ENCODE measurements at regions not wholly inside any gene's neighbourhood (a gene's known extent, or its start where the extent isn't known, plus 50 kb on each side); places are given as distances from the start of the nearest gene placed in this dataset.
"Not testable (repeated sequence)": the region's sequence is repeated elsewhere in the genome, so short reads cannot be mapped to it uniquely, and the experiment has no call there.

DNA sequence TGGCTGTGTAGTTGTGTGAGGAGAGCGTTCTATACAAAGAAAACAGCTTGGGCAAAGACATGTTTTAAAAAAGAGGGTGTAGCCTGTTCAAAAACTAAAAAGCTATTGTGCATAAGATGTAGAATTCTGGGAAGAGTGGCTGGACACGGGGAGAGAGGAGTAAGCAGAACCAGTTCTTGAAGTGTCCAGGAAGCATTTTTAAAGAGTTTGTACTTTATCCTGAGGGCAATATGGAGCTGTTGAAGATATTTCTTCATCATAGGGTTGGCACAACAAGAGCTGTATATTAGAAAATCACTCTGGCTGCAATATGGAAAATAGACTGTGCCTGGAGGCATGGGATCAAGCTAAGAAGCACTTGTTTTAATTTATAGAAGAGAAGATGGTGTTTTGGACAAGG lies 458.9 kb upstream of the LMO3 start:
- H3K36me3 Mint-ChIP-seq, result no peaks in the 10 kb centered on the region
- H3K27ac Mint-ChIP-seq, result no peak overlapping the region
- DNase-seq (no peak), ATAC-seq (no peak)
- H3K4me3 Mint-ChIP-seq, result no peak overlapping the region
- no peaks in the 10 kb centered on the region for H3K4me1 Mint-ChIP-seq
- H3K9me3 Mint-ChIP-seq (ENCODE audit: low read depth), result peaks cover 14% of the 10 kb centered on the region
- CTCF ChIA-PET, result no interaction called here
- H3K27me3 Mint-ChIP-seq, result no peaks in the 10 kb centered on the region

DNA sequence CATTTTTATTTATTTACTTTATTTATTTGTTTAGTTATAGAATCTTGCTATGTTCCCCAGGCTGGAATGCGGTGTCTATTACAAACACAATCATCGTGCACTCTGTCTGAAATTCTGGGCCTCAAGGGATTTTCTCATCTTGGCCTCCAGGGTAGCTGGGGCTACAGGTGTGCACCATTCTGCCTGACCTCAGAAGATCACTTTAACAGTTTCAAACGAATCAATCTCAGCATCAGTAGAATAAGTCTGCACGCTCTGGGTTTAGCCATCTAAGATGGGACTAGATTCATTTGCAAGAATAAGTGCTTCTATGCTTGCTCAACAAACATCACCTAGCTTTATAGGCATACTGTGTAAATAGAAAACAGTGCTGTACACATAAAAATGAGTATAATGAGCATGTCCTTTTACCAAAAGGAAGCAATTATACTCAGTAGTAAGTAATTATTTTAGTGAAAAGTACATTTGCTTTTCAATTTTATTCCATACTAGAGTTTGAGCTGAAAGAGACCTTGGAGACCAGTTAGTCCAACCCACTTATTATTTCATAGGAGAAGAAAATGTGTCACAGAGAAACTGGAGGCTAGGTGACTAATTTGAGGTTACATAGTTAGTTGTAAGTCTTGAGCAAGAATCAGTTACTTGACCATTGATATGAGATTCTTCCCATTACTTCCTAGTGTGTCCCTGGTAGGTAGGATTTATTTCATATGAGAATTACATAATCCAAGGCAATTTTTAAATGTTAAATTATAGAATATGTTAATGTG lies 456.5 kb upstream of the LMO3 start:
- no peak for DNase-seq
- CTCF ChIA-PET, result no interaction called here
- Mint-ChIP-seq H3K4me3 (no peak overlapping the region), H3K27me3 (no peaks in the 10 kb centered on the region), H3K4me1 (no peaks in the 10 kb centered on the region), H3K36me3 (no peaks in the 10 kb centered on the region), H3K27ac (no peak overlapping the region), H3K9me3 (ENCODE audit: low read depth) (peaks cover 16% of the 10 kb centered on the region)
- no peak for ATAC-seq

DNA sequence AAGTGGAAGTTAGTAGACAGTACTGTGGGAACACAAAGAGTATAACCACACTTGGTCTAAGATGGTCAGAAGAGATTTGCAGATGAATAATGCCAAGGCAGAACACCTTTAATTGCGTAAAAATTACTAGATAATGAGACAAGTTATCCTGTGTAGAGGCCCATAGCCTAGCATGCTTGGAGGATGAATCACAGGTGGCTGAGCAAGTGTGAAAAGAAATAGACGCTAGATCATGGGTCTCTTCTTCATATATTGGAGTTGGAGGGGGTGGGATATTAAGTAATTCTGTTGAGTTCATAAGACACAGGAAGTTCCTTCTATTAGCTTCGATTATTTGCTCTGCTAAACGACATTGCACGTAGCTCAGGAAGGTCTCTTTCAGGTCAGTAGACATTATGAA lies 454.3 kb upstream of the LMO3 start:
- no peaks in the 10 kb centered on the region for H3K27me3 Mint-ChIP-seq
- H3K4me3 Mint-ChIP-seq, result no peak overlapping the region
- H3K27ac Mint-ChIP-seq, result no peak overlapping the region
- peaks cover 18% of the 10 kb centered on the region for H3K9me3 Mint-ChIP-seq (ENCODE audit: low read depth)
- CTCF ChIA-PET, result no interaction called here
- H3K36me3 Mint-ChIP-seq, result no peaks in the 10 kb centered on the region
- no peak for ATAC-seq
- no peaks in the 10 kb centered on the region for H3K4me1 Mint-ChIP-seq
- DNase-seq, result no peak

DNA sequence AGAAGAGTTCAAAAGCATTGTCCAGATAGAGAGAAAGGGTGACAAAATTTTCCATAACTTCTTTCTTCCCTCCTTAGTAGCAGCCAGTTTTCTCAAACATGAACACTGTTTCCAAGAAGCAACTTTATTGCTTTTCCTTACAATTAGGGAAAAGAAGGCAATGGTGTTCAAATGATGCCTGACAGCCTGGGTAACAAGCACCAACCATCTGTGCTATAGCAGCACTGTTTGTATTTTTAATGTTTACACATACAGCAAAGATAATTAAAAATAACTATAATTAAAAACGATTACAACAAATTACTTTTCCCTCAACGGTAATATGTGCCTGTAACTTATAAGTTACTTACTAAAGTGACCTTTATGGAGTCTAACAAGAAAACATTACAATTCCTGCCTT lies 450.6 kb upstream of the LMO3 start:
- H3K4me1 Mint-ChIP-seq, result no peaks in the 10 kb centered on the region
- no peak for ATAC-seq
- no peaks in the 10 kb centered on the region for H3K27me3 Mint-ChIP-seq
- no peak overlapping the region for H3K4me3 Mint-ChIP-seq
- CTCF ChIA-PET, result no interaction called here
- no peaks in the 10 kb centered on the region for H3K36me3 Mint-ChIP-seq
- no peak overlapping the region for H3K27ac Mint-ChIP-seq
- peaks cover 17% of the 10 kb centered on the region for H3K9me3 Mint-ChIP-seq (ENCODE audit: low read depth)
- DNase-seq, result no peak

DNA sequence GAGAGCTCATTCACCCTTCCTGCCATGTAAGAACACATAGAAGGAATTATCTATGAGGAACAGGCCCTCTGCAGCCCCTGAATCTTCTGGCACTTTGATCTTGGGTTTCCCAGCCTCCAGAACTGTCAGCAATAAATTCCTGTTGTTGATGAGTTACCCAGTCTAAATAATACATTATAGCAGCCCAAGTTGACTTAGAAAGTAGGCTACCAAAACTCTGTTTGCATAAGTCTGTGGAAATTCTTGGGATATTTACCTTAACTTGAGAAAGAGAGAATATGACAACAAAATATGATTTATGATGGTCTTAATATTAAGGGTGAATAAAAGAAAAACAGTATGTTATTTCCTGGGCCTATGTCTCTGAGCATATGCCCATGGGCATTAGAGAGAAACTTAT lies 433.0 kb upstream of the LMO3 start:
- no peak overlapping the region for H3K4me3 Mint-ChIP-seq
- CTCF ChIA-PET, result no interaction called here

DNA sequence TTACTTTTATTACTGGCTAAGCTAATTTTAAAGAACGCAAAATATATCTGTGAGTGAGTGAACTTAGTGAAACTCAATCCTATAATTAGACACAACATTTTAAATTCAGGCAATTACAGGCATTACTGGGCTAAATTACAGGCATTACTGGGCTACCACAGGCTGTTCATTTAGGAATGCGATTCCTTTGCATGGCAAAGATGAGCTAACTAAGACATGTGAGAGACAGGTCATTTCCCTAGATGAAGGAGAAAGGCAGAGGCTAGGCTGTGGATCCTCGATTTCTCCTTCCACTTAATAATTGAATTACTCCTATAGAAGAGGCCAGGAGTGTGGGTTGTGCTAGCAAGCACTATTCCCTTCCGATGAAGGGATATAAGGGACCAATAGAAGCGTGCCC lies 429.4 kb upstream of the LMO3 start:
- no peaks in the 10 kb centered on the region for H3K36me3 Mint-ChIP-seq
- H3K4me1 Mint-ChIP-seq, result no peaks in the 10 kb centered on the region
- CTCF ChIA-PET, result no interaction called here
- H3K4me3 Mint-ChIP-seq, result no peak overlapping the region
- ATAC-seq (no peak), DNase-seq (no peak)
- no peak overlapping the region for H3K27ac Mint-ChIP-seq
- peaks cover 2% of the 10 kb centered on the region for H3K9me3 Mint-ChIP-seq (ENCODE audit: low read depth)
- no peaks in the 10 kb centered on the region for H3K27me3 Mint-ChIP-seq

More for the DNA sequence above, 433.0 kb upstream of the LMO3 start:
- Mint-ChIP-seq H3K4me1 (no peaks in the 10 kb centered on the region), H3K27me3 (no peaks in the 10 kb centered on the region), H3K27ac (no peak overlapping the region), H3K36me3 (no peaks in the 10 kb centered on the region), H3K9me3 (ENCODE audit: low read depth) (peaks cover 4% of the 10 kb centered on the region)
- DNase-seq (no peak), ATAC-seq (no peak)

DNA sequence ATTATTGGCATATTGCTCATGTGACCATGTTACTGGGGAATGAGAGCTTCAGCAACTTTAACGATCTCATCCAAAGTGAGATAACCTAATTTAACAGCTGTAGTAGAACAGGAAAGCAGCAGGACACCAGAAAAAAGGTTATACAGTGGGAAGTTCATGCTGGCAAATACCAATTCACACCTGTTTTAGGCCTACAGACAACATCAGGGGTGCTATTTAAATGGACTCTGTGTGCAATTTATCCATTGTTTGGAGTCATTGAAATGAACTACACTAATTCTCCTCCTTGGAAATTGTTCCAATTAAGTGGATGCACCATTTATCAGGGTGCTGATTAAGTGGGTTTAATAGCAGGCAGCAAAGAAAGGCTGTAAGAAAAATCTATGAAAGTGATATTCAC lies 424.4 kb upstream of the LMO3 start:
- Mint-ChIP-seq H3K36me3 (no peaks in the 10 kb centered on the region), H3K4me1 (no peaks in the 10 kb centered on the region), H3K27ac (no peak overlapping the region), H3K9me3 (ENCODE audit: low read depth) (peaks cover 8% of the 10 kb centered on the region), H3K4me3 (no peak overlapping the region), H3K27me3 (no peaks in the 10 kb centered on the region)
- no peak for DNase-seq
- CTCF ChIA-PET, result no interaction called here
- ATAC-seq, result no peak

DNA sequence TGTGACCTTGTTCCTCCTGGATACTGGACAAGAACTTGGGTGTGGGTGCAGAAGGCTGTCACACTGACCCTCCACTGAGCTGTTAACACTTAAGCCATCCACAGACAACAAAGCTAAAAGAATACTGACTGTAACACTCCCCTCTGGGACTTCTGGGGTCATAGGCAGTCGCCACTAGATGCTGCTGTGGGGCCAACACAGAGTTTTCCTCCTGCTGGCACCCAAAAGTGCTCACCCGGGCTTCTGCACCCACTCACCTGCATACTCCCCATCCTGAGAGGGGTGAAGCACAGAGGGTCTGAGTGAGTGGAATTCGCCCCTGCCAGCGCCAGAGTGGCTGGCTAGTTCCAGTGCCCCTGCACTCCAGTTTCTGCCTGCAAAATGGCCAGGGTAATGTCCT lies 422.4 kb upstream of the LMO3 start:
- Mint-ChIP-seq H3K4me3 (no peak overlapping the region), H3K27ac (no peak overlapping the region), H3K9me3 (ENCODE audit: low read depth) (peaks cover 8% of the 10 kb centered on the region), H3K4me1 (no peaks in the 10 kb centered on the region), H3K27me3 (no peaks in the 10 kb centered on the region), H3K36me3 (no peaks in the 10 kb centered on the region)
- ATAC-seq (no peak), DNase-seq (no peak)
- CTCF ChIA-PET, result no interaction called here

DNA sequence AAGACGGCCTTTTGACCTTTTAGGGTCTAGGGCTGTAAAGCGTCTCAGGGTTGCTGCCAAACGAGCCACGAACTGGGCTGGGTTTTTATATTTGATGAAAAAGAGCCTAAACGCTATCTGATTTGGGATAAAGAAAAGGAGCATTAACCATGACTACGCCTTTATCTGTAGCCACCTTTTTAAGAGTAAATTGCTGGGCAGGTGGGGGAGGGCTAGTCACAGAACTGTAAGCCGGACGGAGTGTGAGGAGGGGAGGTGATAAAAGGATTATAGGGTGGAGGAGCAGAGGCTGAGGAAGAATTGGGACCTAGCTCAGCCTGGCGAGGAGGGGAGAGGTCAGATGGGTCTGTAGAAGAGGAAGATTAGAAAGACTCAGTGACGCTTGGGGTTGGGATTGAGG lies 419.5 kb upstream of the LMO3 start:
- H3K4me3 Mint-ChIP-seq; DNase-seq; ATAC-seq; H3K36me3 Mint-ChIP-seq; H3K27me3 Mint-ChIP-seq; H3K27ac Mint-ChIP-seq; H3K9me3 Mint-ChIP-seq (ENCODE audit: low read depth); CTCF ChIA-PET; H3K4me1 Mint-ChIP-seq: not testable (repeated sequence)

DNA sequence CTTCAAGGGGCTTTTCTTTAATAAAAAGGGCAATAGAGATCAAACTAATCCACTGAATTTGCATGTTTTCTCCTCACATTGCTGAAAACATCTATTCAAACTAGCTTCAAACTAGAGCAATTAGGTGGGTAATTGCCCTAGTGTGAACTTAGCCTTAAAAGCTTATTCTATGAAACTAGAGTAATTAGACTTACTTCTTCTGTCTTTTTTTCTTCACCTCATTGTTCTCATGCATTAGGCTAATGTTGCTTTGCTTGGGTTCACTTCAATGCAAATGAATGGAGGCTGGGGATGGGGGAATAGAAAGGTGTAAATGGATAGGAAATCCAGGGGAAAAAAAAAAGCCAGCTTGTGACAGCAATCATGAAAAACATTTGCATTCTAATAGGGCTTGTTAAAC lies 414.8 kb upstream of the LMO3 start:
- peaks cover 7% of the 10 kb centered on the region for H3K9me3 Mint-ChIP-seq (ENCODE audit: low read depth)
- CTCF ChIA-PET, result interaction anchor here (0.7 kb wide), 1 partner anchor 830 kb away, joined by 3 read pairs; no protein-coding TSS in a partner anchor

DNA sequence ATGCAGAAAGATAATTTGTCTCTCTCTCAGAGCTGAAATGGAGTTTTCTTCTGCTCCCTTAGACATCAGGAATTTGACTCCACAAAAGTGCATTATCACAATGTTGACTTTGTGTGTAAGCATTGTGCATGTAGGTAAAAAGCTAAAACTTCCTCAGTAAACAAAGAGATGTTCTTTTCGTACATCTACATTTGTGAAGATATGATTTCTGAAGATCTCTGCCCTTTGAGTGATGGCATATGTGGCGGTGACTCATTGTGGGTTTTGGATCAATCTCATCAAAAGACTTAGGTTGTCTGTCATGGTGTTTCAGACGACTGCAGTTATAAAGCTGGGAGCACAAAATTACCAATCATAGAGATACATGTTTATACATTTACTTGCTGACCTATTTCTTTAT lies 411.4 kb upstream of the LMO3 start:
- H3K4me3 Mint-ChIP-seq, result no peak overlapping the region
- DNase-seq (no peak), ATAC-seq (no peak)
- H3K27ac Mint-ChIP-seq, result no peak overlapping the region
- no peaks in the 10 kb centered on the region for H3K4me1 Mint-ChIP-seq
- H3K27me3 Mint-ChIP-seq, result no peaks in the 10 kb centered on the region
- H3K9me3 Mint-ChIP-seq (ENCODE audit: low read depth), result peaks cover 7% of the 10 kb centered on the region
- CTCF ChIA-PET, result no interaction called here
- no peaks in the 10 kb centered on the region for H3K36me3 Mint-ChIP-seq

More for the DNA sequence above, 414.8 kb upstream of the LMO3 start:
- Mint-ChIP-seq H3K4me1 (no peaks in the 10 kb centered on the region), H3K27ac (no peak overlapping the region), H3K27me3 (no peaks in the 10 kb centered on the region), H3K4me3 (no peak overlapping the region), H3K36me3 (no peaks in the 10 kb centered on the region)
- DNase-seq (no peak), ATAC-seq (no peak)

DNA sequence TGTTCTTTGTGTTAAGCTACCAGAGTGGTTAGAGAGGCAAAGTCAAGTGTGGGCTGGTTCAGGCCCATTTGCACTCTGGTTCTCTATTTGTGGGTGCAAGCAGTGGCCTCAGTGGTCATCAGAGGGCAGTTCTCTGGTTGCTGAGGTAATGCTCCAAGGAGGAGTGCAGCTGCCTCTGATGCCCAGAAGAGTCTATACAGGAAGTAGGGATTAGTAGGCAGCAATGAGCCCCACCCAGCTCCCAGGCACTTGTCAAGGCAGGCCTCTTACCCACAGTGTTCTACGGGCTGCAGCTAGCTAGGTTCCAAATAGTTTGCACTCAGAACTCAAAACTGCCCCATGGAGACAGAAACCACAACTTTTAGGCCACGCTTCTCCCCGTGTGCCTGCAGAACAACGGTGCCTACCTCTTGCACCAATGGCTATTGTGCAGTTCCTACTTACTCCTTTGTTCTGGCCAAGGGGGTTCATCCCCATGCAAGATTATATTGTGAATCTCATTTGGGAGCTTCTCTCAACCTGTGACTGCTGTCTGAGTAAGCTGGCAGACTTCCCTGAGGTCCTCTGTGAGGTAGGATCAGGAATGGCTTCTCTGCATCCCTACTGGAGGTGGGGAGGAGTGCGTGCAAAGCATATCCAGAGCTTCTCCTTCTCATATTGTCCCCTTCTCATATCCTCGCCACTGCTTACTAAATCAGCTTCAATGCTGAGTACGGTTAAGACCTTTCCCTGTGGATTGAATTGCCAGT lies 410.3 kb upstream of the LMO3 start:
- Mint-ChIP-seq H3K27me3 (no peaks in the 10 kb centered on the region), H3K27ac (no peak overlapping the region), H3K4me3 (no peak overlapping the region), H3K36me3 (no peaks in the 10 kb centered on the region), H3K9me3 (ENCODE audit: low read depth) (peaks cover 7% of the 10 kb centered on the region), H3K4me1 (no peaks in the 10 kb centered on the region)
- DNase-seq, result no peak
- ATAC-seq, result no peak
- CTCF ChIA-PET, result no interaction called here

DNA sequence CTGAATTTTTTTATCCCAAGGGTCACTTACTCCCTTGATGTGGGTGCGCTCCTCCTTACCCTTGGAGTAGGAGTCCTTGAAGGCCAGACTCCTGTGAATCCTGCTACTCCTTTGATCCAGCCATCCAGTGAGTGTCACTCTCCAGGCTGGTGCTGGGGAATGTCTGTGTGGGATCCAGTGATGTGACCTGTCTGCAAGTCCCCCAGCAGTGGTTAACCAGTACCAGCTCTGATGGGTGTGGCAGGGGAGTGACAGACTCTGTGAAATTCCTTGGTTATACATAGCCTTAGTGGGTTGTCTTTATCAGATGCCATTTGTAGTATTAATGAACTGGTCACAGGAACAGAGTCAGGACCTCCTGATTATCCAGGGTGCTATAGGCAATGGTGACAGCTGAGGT lies 409.5 kb upstream of the LMO3 start:
- no peaks in the 10 kb centered on the region for H3K27me3 Mint-ChIP-seq
- H3K27ac Mint-ChIP-seq, result no peak overlapping the region
- H3K36me3 Mint-ChIP-seq, result no peaks in the 10 kb centered on the region
- H3K9me3 Mint-ChIP-seq (ENCODE audit: low read depth), result peaks cover 7% of the 10 kb centered on the region
- CTCF ChIA-PET, result no interaction called here
- ATAC-seq (no peak), DNase-seq (no peak)
- no peak overlapping the region for H3K4me3 Mint-ChIP-seq
- no peaks in the 10 kb centered on the region for H3K4me1 Mint-ChIP-seq

DNA sequence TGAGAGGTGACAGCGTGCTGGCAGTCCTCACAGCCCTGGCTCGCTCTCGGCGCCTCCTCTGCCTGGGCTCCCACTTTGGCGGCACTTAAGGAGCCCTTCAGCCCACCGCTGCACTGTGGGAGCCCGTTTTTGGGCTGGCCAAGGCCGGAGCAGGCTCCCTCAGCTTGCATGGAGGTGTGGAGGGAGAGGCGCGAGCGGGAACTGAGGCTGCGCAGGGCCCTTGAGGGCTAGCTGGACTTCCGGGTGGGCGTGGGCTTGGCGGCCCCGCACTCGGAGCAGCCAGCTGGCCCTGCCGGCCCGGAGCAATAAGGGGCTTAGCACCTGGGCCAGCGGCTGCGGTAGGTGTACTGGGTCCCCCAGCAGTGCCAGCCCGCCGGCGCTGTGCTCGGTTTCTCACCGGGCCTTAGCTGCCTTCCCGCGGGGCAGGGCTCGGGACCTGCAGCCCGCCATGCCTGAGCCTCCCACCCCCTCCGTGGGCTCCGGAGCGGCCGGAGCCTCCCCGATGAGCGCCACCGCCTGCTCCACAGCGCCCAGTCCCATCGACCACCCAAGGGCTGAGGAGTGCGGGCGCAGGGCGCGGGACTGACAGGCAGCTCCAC lies 401.6 kb upstream of the LMO3 start:
- H3K4me3 Mint-ChIP-seq; H3K4me1 Mint-ChIP-seq; CTCF ChIA-PET; H3K36me3 Mint-ChIP-seq; DNase-seq; H3K9me3 Mint-ChIP-seq (ENCODE audit: low read depth); ATAC-seq; H3K27me3 Mint-ChIP-seq; H3K27ac Mint-ChIP-seq: not testable (repeated sequence)

Measured in activated CD8-positive, alpha-beta memory T cell treated with anti-CD3 and anti-CD28 coated beads, Interleukin-2, amount 10 ng/mL, durations not matched to agents 7 days and 5 days (primary cell).